GM21576 (cell line): ENCODE measurements at regions not wholly inside any gene's neighbourhood (a gene's known extent, or its start where the extent isn't known, plus 50 kb on each side); places are given as distances from the start of the nearest gene placed in this dataset.
"Not testable (repeated sequence)": the region's sequence is repeated elsewhere in the genome, so short reads cannot be mapped to it uniquely, and the experiment has no call there.

Experiments used
- ATAC-seq: cut with Tn5 transposase; IDR thresholded peaks from one replicate; pipeline ENCODE4 v1.9.1; 2021; ENCODE audit warnings: mild to moderate bottlenecking, moderate library complexity; ENCODE audit not compliant: unreplicated experiment

GRCh38 chr7:25069900-25070443 lies 55.1 kb downstream of the CYCS start:
- no peak for ATAC-seq

- ATAC-seq, result no peak
Observed at GRCh38 chr7:25068502-25069213, 56.4 kb downstream of the CYCS start.

- ATAC-seq, result no peak
Observed at GRCh38 chr7:25067726-25068501, 57.1 kb downstream of the CYCS start.

GRCh38 chr7:25066253-25066652 lies 58.8 kb downstream of the CYCS start:
- no peak for ATAC-seq

DNA sequence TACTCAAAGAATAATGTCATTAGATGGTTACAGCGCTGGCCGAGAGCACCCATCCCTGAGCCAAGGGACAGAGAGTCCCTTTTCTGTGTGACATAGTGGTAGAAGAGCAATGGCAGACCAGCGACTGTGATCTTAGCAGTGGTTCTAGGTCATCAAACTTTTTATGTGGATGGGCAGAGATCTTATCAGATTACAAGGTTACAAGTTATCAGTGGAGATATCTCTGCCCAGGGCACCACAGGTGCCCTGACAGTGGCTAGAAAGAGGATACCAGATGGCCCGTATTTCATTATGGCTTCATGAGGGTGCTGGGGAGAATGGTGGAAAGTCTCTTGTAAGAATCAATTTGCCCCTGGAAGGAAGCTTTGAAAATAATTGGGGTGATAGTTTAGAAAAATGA lies 62.7 kb downstream of the CYCS start:
- ATAC-seq, result no peak

GRCh38 chr7:25060487-25061055 lies 64.5 kb downstream of the CYCS start:
- ATAC-seq, result no peak

DNA sequence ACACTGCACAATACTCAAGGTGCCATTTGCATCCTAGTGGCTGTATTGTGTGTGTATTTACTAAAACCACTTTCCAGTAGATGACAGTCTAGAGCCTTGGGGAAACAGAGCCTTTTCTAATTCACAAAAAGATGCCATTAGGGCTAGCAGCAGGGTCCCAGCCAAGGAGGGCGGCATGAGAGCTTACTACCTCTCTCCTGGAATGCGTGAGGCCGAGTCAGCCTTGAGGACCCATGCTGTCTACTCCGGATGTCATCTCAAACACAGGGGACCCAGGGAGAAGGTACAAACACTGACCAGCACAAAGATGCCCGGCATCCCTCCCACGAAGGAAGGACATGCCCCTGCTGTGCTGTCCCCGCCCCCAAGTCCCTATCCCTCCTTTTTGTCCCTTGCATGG lies 65.5 kb downstream of the CYCS start:
- no peak for ATAC-seq

DNA sequence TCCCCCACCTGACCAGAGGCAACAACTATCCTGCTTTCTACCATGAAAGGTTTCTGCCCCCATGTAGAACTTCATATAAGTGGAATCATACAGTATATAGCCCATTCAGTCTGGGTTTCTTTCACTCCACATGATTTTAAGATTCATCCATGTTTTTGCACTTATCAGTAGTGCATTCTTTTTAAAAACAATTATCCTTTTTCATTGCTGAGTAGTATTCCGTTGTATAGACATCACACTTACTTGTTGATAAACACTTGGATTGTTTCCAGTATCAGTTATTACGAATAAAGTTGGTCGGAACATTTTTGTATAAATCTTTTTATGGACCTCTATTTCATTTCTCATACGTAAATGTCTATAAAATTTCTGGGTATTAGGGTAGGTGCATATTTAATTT lies 68.7 kb downstream of the CYCS start:
- no peak for ATAC-seq

DNA sequence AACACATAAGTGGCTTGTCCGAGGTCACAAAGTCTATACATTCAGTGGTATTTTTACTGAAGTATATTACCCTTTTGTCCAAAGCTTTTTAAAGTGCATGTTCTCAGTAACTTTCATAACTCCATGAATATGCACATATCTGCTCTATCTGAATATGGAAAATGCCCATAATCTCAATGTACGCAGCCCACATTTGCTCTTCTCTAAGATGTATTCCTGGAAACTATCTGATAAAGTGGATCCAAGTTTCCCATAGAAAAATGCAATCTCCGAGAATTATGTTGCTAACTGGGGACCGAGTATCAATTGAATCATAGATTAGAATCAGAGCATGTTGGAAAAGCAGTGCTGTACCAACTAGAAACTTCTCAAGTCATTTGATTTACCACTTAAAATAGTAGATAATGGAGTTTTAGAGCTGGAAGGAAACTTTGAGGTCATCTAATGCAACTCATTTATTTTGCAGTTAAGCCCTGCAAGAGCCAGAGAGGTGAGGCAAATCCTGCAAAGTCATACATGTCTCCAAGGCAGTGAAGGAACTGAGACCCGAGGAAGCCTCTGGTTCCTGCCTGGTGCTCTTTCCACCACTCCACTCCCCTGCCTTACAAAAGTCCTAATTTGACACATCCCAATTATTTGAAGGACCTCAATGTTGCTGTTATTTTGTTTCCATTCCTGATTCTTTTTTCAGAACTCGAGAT lies 69.4 kb downstream of the CYCS start:
- no peak for ATAC-seq

DNA sequence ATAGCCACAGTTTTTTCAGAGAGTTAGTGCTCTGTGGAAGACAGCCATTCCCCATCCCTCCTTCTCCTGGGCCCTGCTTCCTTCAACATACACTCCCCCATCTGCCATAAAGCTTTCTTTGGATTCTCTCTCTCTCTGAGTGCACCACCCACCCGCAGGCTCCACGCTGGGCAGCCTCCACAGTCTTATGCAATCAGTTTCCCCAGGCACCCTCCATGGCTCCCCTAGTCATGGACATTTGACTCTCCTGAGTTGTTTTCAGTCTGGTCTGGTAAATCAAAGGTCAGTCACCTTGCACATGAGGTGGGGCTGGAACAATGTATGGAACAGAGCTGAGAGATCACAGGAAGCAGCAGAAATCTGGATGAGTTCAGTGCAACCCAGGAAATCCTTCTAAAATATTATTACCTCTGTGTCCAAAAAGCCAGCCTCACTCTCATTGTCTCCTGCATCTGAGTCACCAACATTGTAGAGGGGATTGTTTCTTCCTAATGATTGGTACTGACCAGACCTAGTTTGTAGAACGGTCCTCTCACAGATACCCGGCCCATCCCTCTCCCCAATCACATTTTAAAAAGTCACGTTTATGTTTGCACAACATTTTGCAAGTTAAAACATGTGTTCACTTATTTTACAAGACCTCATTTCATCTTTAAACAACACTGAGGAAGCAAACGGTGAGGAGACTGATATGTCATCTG lies 70.1 kb downstream of the CYCS start:
- no peak for ATAC-seq

DNA sequence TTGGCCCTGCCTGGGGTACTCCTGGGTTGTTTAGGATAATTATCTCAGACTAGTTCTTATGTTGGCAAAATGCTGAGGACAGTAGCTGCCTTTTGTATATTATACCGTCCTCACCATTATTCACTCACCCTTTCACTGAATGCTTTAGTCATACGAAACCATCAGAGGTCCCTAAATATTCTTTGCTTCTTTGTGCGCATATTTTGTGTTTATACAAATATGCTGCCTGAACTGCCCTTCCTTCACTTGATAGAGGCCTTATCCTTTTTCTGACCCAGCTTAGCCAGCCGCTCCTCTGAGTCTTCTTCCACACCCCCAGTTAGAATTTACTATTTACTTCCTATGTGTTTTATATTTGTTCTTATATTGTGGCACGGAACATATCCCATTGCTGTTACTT lies 70.2 kb upstream of the OSBPL3 start:
- ATAC-seq, result no peak

DNA sequence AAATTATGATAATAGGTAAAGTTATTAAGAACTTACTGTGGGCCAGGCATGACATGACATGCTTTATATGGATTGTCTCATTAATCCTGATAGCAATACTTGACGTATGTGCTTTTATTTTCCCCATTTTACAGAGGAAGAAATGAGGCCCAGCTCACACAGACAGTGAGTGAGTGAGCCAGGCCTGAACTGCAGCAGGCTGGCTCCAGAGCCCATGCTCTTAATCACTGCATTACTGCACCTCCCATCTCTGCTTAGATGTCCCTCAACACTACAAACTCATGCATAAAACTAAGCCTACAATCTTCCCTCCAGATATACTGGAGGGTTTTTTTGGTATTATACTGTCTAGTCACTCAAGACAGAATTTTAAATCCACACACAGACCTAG lies 68.5 kb upstream of the OSBPL3 start:
- no peak for ATAC-seq

GRCh38 chr7:25047571-25048443 lies 67.8 kb upstream of the OSBPL3 start:
- ATAC-seq, result not testable (repeated sequence)

GRCh38 chr7:25037325-25037724 lies 57.3 kb upstream of the OSBPL3 start:
- no peak for ATAC-seq

GRCh38 chr7:25035274-25035673 lies 55.3 kb upstream of the OSBPL3 start:
- ATAC-seq, result no peak

GRCh38 chr7:25034136-25034535 lies 54.2 kb upstream of the OSBPL3 start:
- no peak for ATAC-seq

- no peak for ATAC-seq
Observed at GRCh38 chr7:25032774-25033743, 53.1 kb upstream of the OSBPL3 start.

DNA sequence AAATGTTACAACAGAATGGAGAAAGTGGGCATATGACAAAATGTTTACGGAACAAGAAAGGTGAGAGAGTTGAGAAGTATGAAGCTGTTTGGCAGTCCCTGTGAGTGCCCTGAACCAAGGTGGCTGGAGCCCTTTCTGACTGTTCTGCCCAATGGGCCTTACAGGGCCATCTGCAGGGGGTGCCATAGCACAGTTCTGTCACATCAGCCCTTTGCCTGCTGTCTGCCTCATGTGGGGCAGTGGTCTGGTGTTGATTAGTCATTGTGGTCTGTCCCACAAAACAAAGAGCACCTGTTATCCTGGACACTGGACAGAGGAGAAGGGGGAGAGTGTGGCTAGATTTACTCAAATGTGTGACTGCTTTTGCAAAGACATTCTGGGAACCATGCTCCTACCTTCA lies 51.5 kb upstream of the OSBPL3 start:
- peak; percentile 33 for ATAC-seq

- peak; percentile 90 for ATAC-seq
Observed at GRCh38 chr7:25031007-25031406, 51.0 kb upstream of the OSBPL3 start.
